ENCODE measurements at regions not wholly inside any gene's neighbourhood (a gene's known extent, or its start where the extent isn't known, plus 50 kb on each side); places are given as distances from the start of the nearest gene placed in this dataset.

GRCh38 chr4:96162636-96163035 lies 322.7 kb downstream of the PDHA2 start:
- Histone ChIP-seq H3K4me1 (no peaks in the 10 kb centered on the region), H3K4me3 (replicated peaks in 1 of 3) (no peak overlapping the region), H3K27ac (no peak overlapping the region), H3K9me3 (no peaks in the 10 kb centered on the region), H3K36me3 (no peaks in the 10 kb centered on the region), H3K27me3 (no peaks in the 10 kb centered on the region)
- 77 to 79% methylated on average over 1 of the region's 1 CpG for WGBS, 2 donors
- no peak for DNase-seq
- no peak for TF ChIP-seq POLR2A (IDR thresholded peaks at IDR 0.05)
- no peak for TF ChIP-seq CTCF (IDR thresholded peaks at IDR 0.05)
- intact Hi-C loops (cut with DNase I), result no loop called here

- intact Hi-C loops (cut with DNase I), result no loop called here
- TF ChIP-seq POLR2A (IDR thresholded peaks at IDR 0.05) (no peak), CTCF (IDR thresholded peaks at IDR 0.05) (no peak)
- no peak for DNase-seq
- WGBS, 2 donors, result 89 to 97% methylated on average over 3 of the region's 3 CpGs
- Histone ChIP-seq H3K27me3 (no peaks in the 10 kb centered on the region), H3K9me3 (no peaks in the 10 kb centered on the region), H3K4me3 (replicated peaks in 1 of 3) (no peak overlapping the region), H3K4me1 (no peaks in the 10 kb centered on the region), H3K27ac (no peak overlapping the region), H3K36me3 (no peaks in the 10 kb centered on the region)
These were observed 325.0 kb downstream of the PDHA2 start for GRCh38 chr4:96164814-96165351.

GRCh38 chr4:96166806-96167205 lies 326.9 kb downstream of the PDHA2 start:
- no peaks in the 10 kb centered on the region for H3K27me3 ChIP-seq
- no peak for TF ChIP-seq POLR2A (IDR thresholded peaks at IDR 0.05)
- TF ChIP-seq CTCF (IDR thresholded peaks at IDR 0.05), result no peak
- H3K27ac ChIP-seq, result no peak overlapping the region
- DNase-seq, result no peak
- H3K4me1 ChIP-seq, result no peaks in the 10 kb centered on the region
- H3K36me3 ChIP-seq, result no peaks in the 10 kb centered on the region
- H3K9me3 ChIP-seq, result no peaks in the 10 kb centered on the region
- intact Hi-C loops (cut with DNase I), result no loop called here
- H3K4me3 ChIP-seq (replicated peaks in 1 of 3), result no peak overlapping the region

- Histone ChIP-seq H3K27me3 (no peaks in the 10 kb centered on the region), H3K9me3 (no peaks in the 10 kb centered on the region), H3K4me3 (replicated peaks in 1 of 3) (no peak overlapping the region), H3K27ac (no peak overlapping the region), H3K36me3 (no peaks in the 10 kb centered on the region), H3K4me1 (no peaks in the 10 kb centered on the region)
- WGBS, 2 donors, result 94% methylated on average over 14 of the region's 14 CpGs
- TF ChIP-seq POLR2A (IDR thresholded peaks at IDR 0.05), result no peak
- TF ChIP-seq CTCF (IDR thresholded peaks at IDR 0.05), result no peak
- DNase-seq, result no peak
- intact Hi-C loops (cut with DNase I), result no loop called here
These were observed 330.3 kb downstream of the PDHA2 start for GRCh38 chr4:96170198-96170597.

- TF ChIP-seq POLR2A (IDR thresholded peaks at IDR 0.05) (no peak), CTCF (IDR thresholded peaks at IDR 0.05) (no peak)
These were observed 333.9 kb downstream of the PDHA2 start for GRCh38 chr4:96173756-96174155.

More at GRCh38 chr4:96173756-96174155, 333.9 kb downstream of the PDHA2 start:
- Histone ChIP-seq H3K4me1 (no peaks in the 10 kb centered on the region), H3K4me3 (replicated peaks in 1 of 3) (no peak overlapping the region), H3K27ac (no peak overlapping the region), H3K9me3 (no peaks in the 10 kb centered on the region), H3K36me3 (no peaks in the 10 kb centered on the region), H3K27me3 (no peaks in the 10 kb centered on the region)
- 84 to 87% methylated on average over 3 of the region's 3 CpGs for WGBS, 2 donors
- no peak for DNase-seq
- intact Hi-C loops (cut with DNase I), result no loop called here
